GM18861 (cell line): ENCODE measurements at regions not wholly inside any gene's neighbourhood (a gene's known extent, or its start where the extent isn't known, plus 50 kb on each side); places are given as distances from the start of the nearest gene placed in this dataset.
"Not testable (repeated sequence)": the region's sequence is repeated elsewhere in the genome, so short reads cannot be mapped to it uniquely, and the experiment has no call there.

Experiments
- ATAC-seq: cut with Tn5 transposase; IDR thresholded peaks from one replicate; pipeline ENCODE4 v1.9.1; 2021; ENCODE audit not compliant: unreplicated experiment

- no peak for ATAC-seq
Measured at GRCh38 chr9:107587191-107587963, 97.8 kb upstream of the KLF4 start.

DNA sequence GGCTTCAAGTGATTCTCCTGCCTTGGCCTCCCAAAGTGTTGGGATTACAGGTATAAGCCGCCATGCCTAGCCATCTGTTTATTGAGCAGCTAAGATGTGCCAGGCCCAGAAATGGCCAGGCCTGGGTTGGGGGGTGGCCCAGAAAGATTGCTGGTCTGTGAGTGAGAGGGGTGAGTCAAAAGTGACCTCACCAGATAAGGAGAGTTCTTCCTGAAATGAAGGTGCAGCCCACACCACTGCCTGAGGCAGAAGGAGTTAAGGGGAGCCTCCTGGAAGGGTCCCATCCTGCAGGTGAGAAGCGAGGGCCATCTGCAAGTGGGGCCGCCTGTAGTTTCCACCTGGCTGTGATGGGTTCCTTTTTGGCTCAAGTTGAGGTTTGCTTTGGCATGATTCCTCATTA, 96.9 kb upstream of the KLF4 start:
- ATAC-seq: no peak

DNA sequence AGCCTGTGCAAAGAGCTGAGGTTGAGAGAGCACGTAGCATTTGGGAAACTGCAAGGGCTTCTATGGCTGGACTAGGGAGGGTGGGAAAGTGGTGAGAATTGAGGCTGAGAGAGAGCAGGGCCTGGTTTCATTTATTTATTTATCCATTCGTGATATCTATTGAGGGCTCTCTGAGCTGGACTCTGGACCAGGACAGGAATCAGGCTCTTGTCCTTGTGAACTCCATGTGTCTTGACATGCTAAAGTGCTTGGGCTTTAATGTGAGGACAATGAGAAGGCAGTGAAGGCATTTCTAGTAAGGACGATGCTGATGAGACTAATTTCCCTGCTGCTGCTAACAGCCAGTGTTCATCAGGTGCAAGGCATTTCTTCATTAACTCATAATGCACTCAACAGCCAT, 95.9 kb upstream of the KLF4 start:
- ATAC-seq: no peak

DNA sequence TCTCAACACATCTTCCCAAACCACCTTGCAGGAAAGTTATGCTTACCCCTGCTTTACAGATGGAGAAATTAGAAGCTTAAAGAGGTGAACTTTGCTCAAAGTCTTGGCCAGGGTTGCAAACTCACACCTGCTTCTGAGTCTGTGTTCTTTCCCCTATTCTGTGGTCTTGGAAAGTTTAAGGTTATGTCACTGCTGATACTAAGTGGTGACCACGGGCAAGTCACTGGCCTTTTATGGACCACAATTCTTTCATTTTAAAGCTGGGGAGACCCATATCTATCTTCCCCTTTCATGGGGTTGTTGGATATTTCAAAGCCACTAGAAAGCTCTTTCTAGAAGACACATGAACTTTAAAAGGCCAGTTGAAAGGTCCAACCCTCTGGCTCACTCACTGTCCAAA, 95.4 kb upstream of the KLF4 start:
- ATAC-seq: no peak

DNA sequence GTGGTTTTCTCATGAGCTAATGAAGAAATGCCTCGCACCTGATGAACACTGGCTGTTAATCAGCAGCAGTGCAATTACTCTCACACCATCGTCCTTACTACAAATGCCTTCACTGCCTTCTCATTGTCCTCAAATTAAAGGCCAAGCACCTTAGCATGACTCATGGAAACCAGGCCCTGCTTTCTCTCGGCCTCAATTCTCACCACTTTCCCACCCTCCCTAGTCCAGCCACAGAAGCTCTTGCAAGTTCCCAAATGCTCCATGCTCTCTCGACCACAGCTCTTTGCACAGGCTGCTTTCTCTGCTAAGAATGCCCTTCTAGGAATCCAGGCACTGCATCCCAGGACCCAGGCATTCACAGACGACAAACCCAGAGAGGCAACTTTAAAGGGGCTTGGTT, 94.6 kb upstream of the KLF4 start:
- ATAC-seq: no peak

DNA sequence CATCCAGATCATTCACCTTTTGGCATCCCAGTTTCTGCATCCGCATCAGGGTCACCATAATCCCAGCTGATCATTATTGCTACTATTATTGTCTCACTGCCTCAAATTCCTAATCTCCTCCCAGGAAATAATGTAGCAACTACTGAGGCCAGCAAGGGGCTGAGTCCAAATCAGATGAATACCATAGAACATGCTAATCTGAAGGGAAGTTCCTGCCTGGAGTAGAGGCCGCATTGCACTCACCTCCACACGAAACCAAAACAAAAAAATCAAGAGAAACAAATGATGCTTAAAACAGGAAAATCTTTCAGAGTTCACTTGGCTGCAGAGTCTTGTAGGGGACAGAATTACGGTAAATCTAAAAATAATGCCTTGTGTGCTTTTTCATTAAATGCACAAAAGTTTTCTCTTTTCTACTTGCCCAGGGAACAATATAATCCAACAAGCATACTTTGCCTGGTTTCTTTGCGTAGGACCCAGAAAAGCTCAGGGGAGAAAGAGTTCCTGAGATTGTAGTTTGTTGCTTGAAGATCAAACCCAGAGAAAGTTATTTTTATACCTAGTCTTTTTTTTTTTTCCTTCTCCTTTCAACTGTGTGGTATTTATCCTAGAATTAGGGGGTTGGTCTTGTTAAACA, 87.7 kb upstream of the KLF4 start:
- no peak for ATAC-seq

- no peak for ATAC-seq
Measured at GRCh38 chr9:107571148-107571547, 81.6 kb upstream of the KLF4 start.

GRCh38 chr9:107569174-107569573, 79.6 kb upstream of the KLF4 start:
- ATAC-seq: no peak

- ATAC-seq: not testable (repeated sequence)
Measured at GRCh38 chr9:107568406-107568805, 78.8 kb upstream of the KLF4 start.

- ATAC-seq: no peak
Measured at GRCh38 chr9:107567462-107567861, 77.9 kb upstream of the KLF4 start.

DNA sequence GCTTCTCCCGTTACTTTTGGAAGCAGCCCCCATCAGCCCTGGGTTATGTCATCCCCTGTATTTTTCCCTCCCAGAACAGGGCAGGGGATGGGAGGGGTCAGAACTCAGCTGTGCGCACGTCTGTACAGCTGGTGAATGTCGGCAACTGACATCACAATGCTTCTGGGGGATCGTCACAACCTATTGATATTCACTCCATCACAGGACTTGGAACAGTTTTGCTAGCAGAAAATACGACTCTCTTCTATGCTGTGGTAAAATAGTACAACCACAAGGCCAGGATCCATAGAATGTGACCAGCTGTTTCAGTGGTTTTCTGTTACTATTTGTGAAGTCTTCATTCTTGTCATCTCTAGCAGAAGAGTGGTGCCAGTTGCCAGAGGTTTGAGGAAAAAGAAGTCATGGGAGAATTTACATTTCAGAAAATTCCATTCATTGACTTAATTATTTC, 77.1 kb upstream of the KLF4 start:
- ATAC-seq: no peak

GRCh38 chr9:107562798-107563197, 73.2 kb upstream of the KLF4 start:
- ATAC-seq: no peak

DNA sequence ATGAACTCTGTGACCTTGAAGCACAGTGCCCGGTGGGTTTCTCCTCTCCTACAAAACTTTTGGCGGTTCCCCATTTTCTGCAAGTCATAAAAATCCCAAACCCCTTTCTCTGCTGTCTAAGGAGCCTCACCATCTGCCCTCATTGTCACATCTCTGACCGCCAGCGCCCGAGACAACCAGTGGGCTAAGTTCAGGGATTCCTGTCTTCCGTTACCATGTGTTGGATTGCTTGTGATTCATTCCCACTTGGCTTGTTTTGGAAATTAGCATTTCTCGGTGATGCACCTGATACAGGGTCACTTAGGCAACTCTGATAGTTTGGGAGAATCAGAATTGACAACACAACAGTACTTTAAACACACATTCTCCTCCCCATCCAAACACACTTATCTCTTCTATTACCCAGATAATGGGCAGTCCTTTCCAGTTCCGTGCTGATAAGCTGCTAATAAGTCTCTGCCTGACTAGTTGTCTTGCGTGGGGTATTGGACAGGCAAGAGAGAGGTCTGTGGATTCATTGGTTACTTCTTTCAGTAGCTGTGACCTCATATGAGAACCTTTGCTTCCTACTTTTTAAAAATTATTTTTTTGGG, 70.0 kb upstream of the KLF4 start:
- no peak for ATAC-seq

- no peak for ATAC-seq
Measured at GRCh38 chr9:107557236-107557990, 67.8 kb upstream of the KLF4 start.

- ATAC-seq: no peak
Measured at GRCh38 chr9:107554636-107555035, 65.1 kb upstream of the KLF4 start.

DNA sequence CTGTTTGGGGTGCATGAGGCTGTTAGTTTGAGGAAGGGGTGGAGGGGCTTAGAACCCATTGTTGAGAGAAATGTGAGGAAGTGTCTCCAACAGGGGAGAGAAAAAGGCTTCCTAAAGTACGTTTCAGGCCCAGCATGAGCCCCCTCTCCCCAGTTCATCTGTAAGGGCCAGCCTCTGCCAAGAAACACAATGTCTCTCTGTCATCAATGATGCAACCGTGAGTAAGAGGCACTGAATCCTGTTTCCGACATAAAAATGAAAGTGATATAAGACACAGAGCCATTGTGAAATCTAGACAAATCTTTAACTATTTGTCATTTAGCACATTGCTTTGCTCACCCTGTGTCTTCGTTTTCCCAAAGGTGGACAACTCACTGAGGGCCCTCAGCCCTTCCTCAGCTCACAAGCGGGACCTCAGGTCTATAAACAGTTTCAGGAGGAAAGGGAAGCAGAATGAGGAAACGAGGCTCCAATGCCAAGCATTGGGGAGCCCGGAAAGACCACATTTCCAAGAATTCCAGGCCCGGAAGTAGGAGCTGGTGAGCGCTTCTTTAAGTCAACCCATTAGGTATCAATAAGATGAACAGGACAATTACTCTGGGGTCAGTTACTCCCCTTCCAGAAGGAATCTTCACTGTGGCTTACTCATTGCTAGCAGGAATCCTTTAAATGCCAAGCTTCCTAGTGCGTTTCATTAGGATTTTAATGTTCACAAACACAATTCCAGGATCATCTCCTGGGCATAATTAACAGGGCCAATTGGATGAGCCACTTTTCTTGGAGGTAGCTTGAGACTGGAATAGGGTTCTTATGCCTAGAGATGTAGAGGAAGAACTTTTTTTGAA, 59.0 kb upstream of the KLF4 start:
- ATAC-seq: no peak

GRCh38 chr9:107547772-107548297, 58.3 kb upstream of the KLF4 start:
- ATAC-seq: no peak

GRCh38 chr9:107547303-107547702, 57.7 kb upstream of the KLF4 start:
- ATAC-seq: no peak

- no peak for ATAC-seq
Measured at GRCh38 chr9:107546859-107547258, 57.3 kb upstream of the KLF4 start.

DNA sequence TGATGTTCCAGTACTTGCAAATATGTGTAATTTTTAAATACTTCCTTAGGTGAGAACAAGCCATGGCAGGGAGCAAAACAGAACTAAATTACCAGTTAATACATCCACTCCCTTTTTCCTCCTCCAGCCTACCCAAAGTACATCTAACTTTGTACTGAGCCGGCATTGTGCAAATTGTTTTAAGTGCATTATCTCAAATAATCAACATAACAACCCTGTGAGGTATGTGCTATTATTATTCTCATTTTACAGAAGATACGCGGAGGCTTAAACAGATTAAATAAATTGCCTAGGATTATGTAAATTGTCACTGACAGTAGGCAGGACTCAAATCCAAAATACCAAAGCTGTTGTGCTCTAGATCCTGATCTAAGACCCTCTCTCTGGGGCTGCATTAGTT, 55.5 kb upstream of the KLF4 start:
- no peak for ATAC-seq
